ENCODE measurements at regions not wholly inside any gene's neighbourhood (a gene's known extent, or its start where the extent isn't known, plus 50 kb on each side); places are given as distances from the start of the nearest gene placed in this dataset.

GRCh38 chr4:106773076-106773905 lies 262.8 kb downstream of the DKK2 start:
- no peak for DNase-seq (ENCODE audit: low read depth in 1 of 2, low spot score in 1 of 2)

GRCh38 chr4:106767991-106768390 lies 268.1 kb downstream of the DKK2 start:
- DNase-seq (ENCODE audit: low read depth in 1 of 2, low spot score in 1 of 2) = no peak

GRCh38 chr4:106766519-106766918 lies 269.6 kb downstream of the DKK2 start:
- no peak for DNase-seq (ENCODE audit: low read depth in 1 of 2, low spot score in 1 of 2)

- no peak for DNase-seq (ENCODE audit: low read depth in 1 of 2, low spot score in 1 of 2)
Observed at GRCh38 chr4:106764774-106765173, 271.3 kb downstream of the DKK2 start.

GRCh38 chr4:106762666-106763443 lies 273.3 kb downstream of the DKK2 start:
- DNase-seq (ENCODE audit: low read depth in 1 of 2, low spot score in 1 of 2) = no peak

- no peak for DNase-seq (ENCODE audit: low read depth in 1 of 2, low spot score in 1 of 2)
Observed at GRCh38 chr4:106753426-106753825, 282.7 kb downstream of the DKK2 start.

- DNase-seq (ENCODE audit: low read depth in 1 of 2, low spot score in 1 of 2) = no peak
Observed at GRCh38 chr4:106746451-106746850, 289.7 kb downstream of the DKK2 start.

GRCh38 chr4:106738121-106738520 lies 298.0 kb downstream of the DKK2 start:
- DNase-seq (ENCODE audit: low read depth in 1 of 2, low spot score in 1 of 2) = no peak

- no peak for DNase-seq (ENCODE audit: low read depth in 1 of 2, low spot score in 1 of 2)
Observed at GRCh38 chr4:106718548-106718947, 317.6 kb downstream of the DKK2 start.

- DNase-seq (ENCODE audit: low read depth in 1 of 2, low spot score in 1 of 2) = no peak
Observed at GRCh38 chr4:106717091-106717490, 319.0 kb downstream of the DKK2 start.

GRCh38 chr4:106715825-106716224 lies 320.3 kb downstream of the DKK2 start:
- DNase-seq (ENCODE audit: low read depth in 1 of 2, low spot score in 1 of 2) = no peak

GRCh38 chr4:106708464-106708816 lies 327.7 kb downstream of the DKK2 start:
- no peak for DNase-seq (ENCODE audit: low read depth in 1 of 2, low spot score in 1 of 2)

- no peak for DNase-seq (ENCODE audit: low read depth in 1 of 2, low spot score in 1 of 2)
Observed at GRCh38 chr4:106707776-106708463, 328.2 kb downstream of the DKK2 start.

- no peak for DNase-seq (ENCODE audit: low read depth in 1 of 2, low spot score in 1 of 2)
Observed at GRCh38 chr4:106704253-106704870, 331.8 kb downstream of the DKK2 start.

GRCh38 chr4:106700321-106700720 lies 331.7 kb upstream of the GIMD1 start:
- no peak for DNase-seq (ENCODE audit: low read depth in 1 of 2, low spot score in 1 of 2)

- no peak for DNase-seq (ENCODE audit: low read depth in 1 of 2, low spot score in 1 of 2)
Observed at GRCh38 chr4:106698621-106699195, 330.1 kb upstream of the GIMD1 start.

- DNase-seq (ENCODE audit: low read depth in 1 of 2, low spot score in 1 of 2) = no peak
Observed at GRCh38 chr4:106695501-106696262, 327.1 kb upstream of the GIMD1 start.

- DNase-seq (ENCODE audit: low read depth in 1 of 2, low spot score in 1 of 2) = no peak
Observed at GRCh38 chr4:106694232-106694631, 325.7 kb upstream of the GIMD1 start.

GRCh38 chr4:106691749-106692148 lies 323.2 kb upstream of the GIMD1 start:
- no peak for DNase-seq (ENCODE audit: low read depth in 1 of 2, low spot score in 1 of 2)

- DNase-seq (ENCODE audit: low read depth in 1 of 2, low spot score in 1 of 2) = no peak
Observed at GRCh38 chr4:106690487-106690886, 321.9 kb upstream of the GIMD1 start.

Measured in activated CD4-positive, alpha-beta T cell treated with anti-CD3 and anti-CD28 coated beads, Interleukin-2, amount 50 U/mL, for 24 hours (primary cell).